Stimulated activated CD8-positive, alpha-beta memory T cell treated with anti-CD3 and anti-CD28 coated beads, Interleukin-12 subunit alpha, Interleukin-12 subunit beta, amount 100 ng/mL, for 4 hours (primary cell): ENCODE measurements at regions not wholly inside any gene's neighbourhood (a gene's known extent, or its start where the extent isn't known, plus 50 kb on each side); places are given as distances from the start of the nearest gene placed in this dataset.
"Not testable (repeated sequence)": the region's sequence is repeated elsewhere in the genome, so short reads cannot be mapped to it uniquely, and the experiment has no call there.

Experiments
- DNase-seq: peaks from one replicate; pipeline ENCODE4 v3.0.0-alpha.2; 2020; ENCODE audit warnings: low read depth

GRCh38 chr4:101730291-101731117, 60.0 kb upstream of the BANK1 start:
- no peak for DNase-seq

GRCh38 chr4:101727238-101727637, 63.3 kb upstream of the BANK1 start:
- no peak for DNase-seq

- DNase-seq, result no peak
These were observed 66.4 kb upstream of the BANK1 start for GRCh38 chr4:101724093-101724492.

- no peak for DNase-seq
These were observed 71.7 kb upstream of the BANK1 start for GRCh38 chr4:101718810-101719209.

GRCh38 chr4:101711590-101712260, 78.8 kb upstream of the BANK1 start:
- no peak for DNase-seq

GRCh38 chr4:101710806-101711205, 79.7 kb upstream of the BANK1 start:
- no peak for DNase-seq

- no peak for DNase-seq
These were observed 82.1 kb upstream of the BANK1 start for GRCh38 chr4:101708293-101709039.

- DNase-seq, result no peak
These were observed 82.9 kb upstream of the BANK1 start for GRCh38 chr4:101707596-101707995.

GRCh38 chr4:101706535-101707057, 83.9 kb upstream of the BANK1 start:
- DNase-seq, result no peak

- no peak for DNase-seq
These were observed 89.0 kb upstream of the BANK1 start for GRCh38 chr4:101701551-101701950.

- DNase-seq, result no peak
These were observed 90.9 kb upstream of the BANK1 start for GRCh38 chr4:101699441-101700124.

- DNase-seq, result no peak
These were observed 93.3 kb upstream of the BANK1 start for GRCh38 chr4:101697266-101697665.

- no peak for DNase-seq
These were observed 94.1 kb upstream of the BANK1 start for GRCh38 chr4:101696276-101697010.

- no peak for DNase-seq
These were observed 95.4 kb upstream of the BANK1 start for GRCh38 chr4:101695176-101695575.

GRCh38 chr4:101694403-101694802, 96.1 kb upstream of the BANK1 start:
- DNase-seq, result not testable (repeated sequence)

- DNase-seq, result no peak
These were observed 96.6 kb upstream of the BANK1 start for GRCh38 chr4:101693842-101694398.

GRCh38 chr4:101689220-101689619, 101.3 kb upstream of the BANK1 start:
- no peak for DNase-seq

- no peak for DNase-seq
These were observed 105.4 kb upstream of the BANK1 start for GRCh38 chr4:101685126-101685525.

- DNase-seq, result no peak
These were observed 107.6 kb upstream of the BANK1 start for GRCh38 chr4:101682946-101683345.

- DNase-seq, result no peak
These were observed 112.3 kb upstream of the BANK1 start for GRCh38 chr4:101678180-101678579.

GRCh38 chr4:101670897-101671296, 119.6 kb upstream of the BANK1 start:
- DNase-seq, result no peak
